ENCODE measurements at regions not wholly inside any gene's neighbourhood (a gene's known extent, or its start where the extent isn't known, plus 50 kb on each side); places are given as distances from the start of the nearest gene placed in this dataset.
A peak's percentile ranks its signal among the peaks of the same experiment; 100 is the strongest.

DNA sequence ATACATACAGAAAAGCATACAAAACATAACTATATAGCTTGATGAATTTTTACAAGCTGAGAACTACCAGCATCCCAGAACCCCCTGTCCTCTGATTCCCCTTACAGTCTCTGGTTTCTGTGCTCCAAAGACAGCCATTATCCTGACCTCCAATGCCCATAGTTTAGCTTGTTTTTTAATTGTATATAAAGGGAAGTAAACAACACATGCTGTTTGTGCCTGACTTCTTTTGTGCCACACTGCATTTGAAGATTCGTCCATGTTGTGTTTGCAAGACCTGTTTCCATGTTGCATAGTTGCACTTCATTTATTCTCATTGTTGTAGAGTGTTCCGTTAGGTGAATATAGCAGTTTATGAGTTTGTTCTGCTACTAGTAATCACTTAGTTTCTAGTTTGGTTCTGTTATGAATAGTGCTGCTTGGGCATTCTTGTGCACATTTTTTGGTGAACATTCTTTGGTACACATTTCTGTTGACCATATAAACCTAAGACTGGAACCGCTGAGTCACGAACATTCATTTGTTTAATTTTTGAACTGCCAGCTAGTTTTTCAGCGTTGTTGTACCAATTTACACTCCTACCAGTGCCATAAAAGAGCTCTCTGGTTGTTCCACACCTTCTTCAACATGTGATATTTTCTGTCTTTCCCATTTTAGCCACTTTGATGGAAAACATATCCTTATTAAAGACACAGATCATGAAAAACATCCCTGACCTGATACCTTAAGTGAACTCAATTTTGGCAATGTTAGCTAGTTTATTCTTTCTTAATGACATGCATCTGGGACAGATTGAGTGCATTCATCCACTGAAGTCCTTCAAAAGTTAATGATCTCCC, 78.1 kb upstream of the ANXA1 start:
- no peak for ATAC-seq (ENCODE audit: insufficient read depth, low read depth)
- Histone ChIP-seq H3K9me3 (ENCODE audit: insufficient read depth, low read length, severe bottlenecking) (no peaks in the 10 kb centered on the region), H3K4me1 (ENCODE audit: insufficient read depth, low read length) (no peaks in the 10 kb centered on the region), H4K20me1 (ENCODE audit: insufficient read depth, low read length) (no peaks in the 10 kb centered on the region), H3K9ac (ENCODE audit: low read depth, low read length) (no peak overlapping the region), H3K4me2 (ENCODE audit: insufficient read depth, low read length) (no peak overlapping the region), H3K27ac (ENCODE audit: low read length) (no peak overlapping the region), H3K79me2 (ENCODE audit: insufficient read depth, low read length) (no peaks in the 10 kb centered on the region), H3K4me3 (ENCODE audit: low read depth in 1 of 2, low read length in 2 of 2) (no peak overlapping the region), H3K36me3 (ENCODE audit: insufficient read depth, low read length) (no peaks in the 10 kb centered on the region), H2AFZ (ENCODE audit: low read depth, low read length) (no peak overlapping the region), H3K27me3 (ENCODE audit: insufficient read depth, low read length, poor library complexity) (peaks cover 6% of the 10 kb centered on the region)
- TF ChIP-seq, protein P1, sequence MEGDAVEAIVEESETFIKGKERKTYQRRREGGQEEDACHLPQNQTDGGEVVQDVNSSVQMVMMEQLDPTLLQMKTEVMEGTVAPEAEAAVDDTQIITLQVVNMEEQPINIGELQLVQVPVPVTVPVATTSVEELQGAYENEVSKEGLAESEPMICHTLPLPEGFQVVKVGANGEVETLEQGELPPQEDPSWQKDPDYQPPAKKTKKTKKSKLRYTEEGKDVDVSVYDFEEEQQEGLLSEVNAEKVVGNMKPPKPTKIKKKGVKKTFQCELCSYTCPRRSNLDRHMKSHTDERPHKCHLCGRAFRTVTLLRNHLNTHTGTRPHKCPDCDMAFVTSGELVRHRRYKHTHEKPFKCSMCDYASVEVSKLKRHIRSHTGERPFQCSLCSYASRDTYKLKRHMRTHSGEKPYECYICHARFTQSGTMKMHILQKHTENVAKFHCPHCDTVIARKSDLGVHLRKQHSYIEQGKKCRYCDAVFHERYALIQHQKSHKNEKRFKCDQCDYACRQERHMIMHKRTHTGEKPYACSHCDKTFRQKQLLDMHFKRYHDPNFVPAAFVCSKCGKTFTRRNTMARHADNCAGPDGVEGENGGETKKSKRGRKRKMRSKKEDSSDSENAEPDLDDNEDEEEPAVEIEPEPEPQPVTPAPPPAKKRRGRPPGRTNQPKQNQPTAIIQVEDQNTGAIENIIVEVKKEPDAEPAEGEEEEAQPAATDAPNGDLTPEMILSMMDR (IDR thresholded peaks at IDR 0.05; ENCODE audit: borderline replicate concordance, extremely low read depth, low read length, poor library complexity, severe bottlenecking): no peak
- no peak for TF ChIP-seq EZH2 (IDR thresholded peaks at IDR 0.05; ENCODE audit: borderline replicate concordance, low read depth, low read length, severe bottlenecking)
- DNase-seq: no peak

DNA sequence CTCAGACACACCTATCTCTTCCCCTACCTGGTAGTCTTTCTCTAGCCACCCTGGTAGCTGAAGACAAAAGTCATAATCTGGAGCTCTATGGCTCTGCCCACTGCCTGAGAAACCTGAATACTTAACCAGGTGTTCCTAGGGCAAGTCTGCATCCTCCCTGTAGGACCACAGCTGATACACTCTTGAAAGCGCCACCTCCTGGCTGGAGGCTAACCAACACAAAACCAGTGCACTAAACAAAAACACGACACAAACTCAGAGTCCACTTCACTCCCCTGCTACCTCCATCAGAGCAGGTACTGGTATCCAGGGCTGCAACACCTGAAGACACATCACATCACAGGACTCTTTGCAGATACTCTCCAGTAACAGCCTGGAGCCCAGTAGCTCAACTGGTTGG, 84.6 kb upstream of the ANXA1 start:
- TF ChIP-seq, protein P1 (IDR thresholded peaks at IDR 0.05; ENCODE audit: borderline replicate concordance, extremely low read depth, low read length, poor library complexity, severe bottlenecking): peak; percentile 40
- no peak for TF ChIP-seq EZH2 (IDR thresholded peaks at IDR 0.05; ENCODE audit: borderline replicate concordance, low read depth, low read length, severe bottlenecking)
- Histone ChIP-seq H3K79me2 (ENCODE audit: insufficient read depth, low read length) (no peaks in the 10 kb centered on the region), H2AFZ (ENCODE audit: low read depth, low read length) (no peak overlapping the region), H3K9ac (ENCODE audit: low read depth, low read length) (no peak overlapping the region), H3K27ac (ENCODE audit: low read length) (no peak overlapping the region), H3K27me3 (ENCODE audit: insufficient read depth, low read length, poor library complexity) (no peaks in the 10 kb centered on the region), H4K20me1 (ENCODE audit: insufficient read depth, low read length) (no peaks in the 10 kb centered on the region), H3K36me3 (ENCODE audit: insufficient read depth, low read length) (no peaks in the 10 kb centered on the region), H3K4me1 (ENCODE audit: insufficient read depth, low read length) (no peaks in the 10 kb centered on the region), H3K4me3 (ENCODE audit: low read depth in 1 of 2, low read length in 2 of 2) (no peak overlapping the region), H3K4me2 (ENCODE audit: insufficient read depth, low read length) (no peak overlapping the region), H3K9me3 (ENCODE audit: insufficient read depth, low read length, severe bottlenecking) (no peaks in the 10 kb centered on the region)
- DNase-seq (no peak), ATAC-seq (ENCODE audit: insufficient read depth, low read depth) (no peak)

DNA sequence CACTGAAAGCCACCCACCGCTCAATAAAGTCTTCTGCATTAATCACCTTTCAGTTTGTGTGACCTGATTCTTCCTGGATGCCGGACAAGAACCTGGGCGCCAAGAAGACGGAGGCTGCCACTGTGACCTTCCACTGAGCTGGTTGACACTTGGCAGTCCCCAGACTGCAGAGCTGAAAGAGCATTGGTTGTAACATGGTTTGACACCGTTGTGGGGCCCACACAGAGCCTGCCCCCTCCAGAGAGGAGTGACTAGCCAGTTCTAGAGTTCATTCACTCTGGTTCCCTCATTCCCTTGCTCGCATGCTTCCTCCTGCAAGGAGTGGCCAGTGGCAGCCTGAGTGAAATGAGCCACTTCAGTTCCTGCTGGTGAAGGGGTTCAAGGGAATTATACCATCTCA, 86.2 kb upstream of the ANXA1 start:
- Histone ChIP-seq H3K4me3 (ENCODE audit: low read depth in 1 of 2, low read length in 2 of 2) (no peak overlapping the region), H4K20me1 (ENCODE audit: insufficient read depth, low read length) (no peaks in the 10 kb centered on the region), H3K9me3 (ENCODE audit: insufficient read depth, low read length, severe bottlenecking) (no peaks in the 10 kb centered on the region), H3K79me2 (ENCODE audit: insufficient read depth, low read length) (no peaks in the 10 kb centered on the region), H3K4me1 (ENCODE audit: insufficient read depth, low read length) (no peaks in the 10 kb centered on the region), H2AFZ (ENCODE audit: low read depth, low read length) (no peak overlapping the region), H3K36me3 (ENCODE audit: insufficient read depth, low read length) (no peaks in the 10 kb centered on the region), H3K9ac (ENCODE audit: low read depth, low read length) (no peak overlapping the region), H3K27me3 (ENCODE audit: insufficient read depth, low read length, poor library complexity) (no peaks in the 10 kb centered on the region), H3K27ac (ENCODE audit: low read length) (no peak overlapping the region), H3K4me2 (ENCODE audit: insufficient read depth, low read length) (no peak overlapping the region)
- TF ChIP-seq, protein P1 (IDR thresholded peaks at IDR 0.05; ENCODE audit: borderline replicate concordance, extremely low read depth, low read length, poor library complexity, severe bottlenecking): no peak
- no peak for TF ChIP-seq EZH2 (IDR thresholded peaks at IDR 0.05; ENCODE audit: borderline replicate concordance, low read depth, low read length, severe bottlenecking)
- no peak for DNase-seq
- ATAC-seq (ENCODE audit: insufficient read depth, low read depth): no peak

Data from DND-41 (cell line).